IPS DF 6.9 (cell line): ENCODE measurements at regions not wholly inside any gene's neighbourhood (a gene's known extent, or its start where the extent isn't known, plus 50 kb on each side); places are given as distances from the start of the nearest gene placed in this dataset.

Experiments used
- DNase-seq: peaks from one replicate; pipeline ENCODE4 v3.0.0-alpha.2; 2013; ENCODE audit warnings: low read depth, low spot score
- H3K27ac ChIP-seq: one replicate; pipeline ENCODE4 v1.5.1; 2013; ENCODE audit warnings: low read length, control low read depth
- H3K27me3 ChIP-seq: 2 replicates; pipeline ENCODE4 v1.6.1; 2013; ENCODE audit warnings: mild to moderate bottlenecking, low read length; ENCODE audit not compliant: control insufficient read depth, insufficient read depth
- H3K36me3 ChIP-seq: 2 replicates; pipeline ENCODE4 v1.6.1; 2013; ENCODE audit warnings: low read length; ENCODE audit not compliant: control insufficient read depth, insufficient read depth
- H3K4me1 ChIP-seq: 2 replicates; pipeline ENCODE4 v1.6.1; 2013; ENCODE audit warnings: low read length; ENCODE audit not compliant: control insufficient read depth, insufficient read depth
- H3K4me3 ChIP-seq: 2 replicates; pipeline ENCODE4 v1.5.1; 2013; ENCODE audit warnings: mild to moderate bottlenecking, low read length
- H3K9me3 ChIP-seq: 2 replicates; pipeline ENCODE4 v1.6.1; 2013; ENCODE audit warnings: low read length, inconsistent platforms; ENCODE audit not compliant: control insufficient read depth, insufficient read depth
- WGBS: extraction: QIAGEN DNeasy Blood & Tissue Kit; methylation state at CpG from one replicate; pipeline ENCODE4 v1.1.7; 2013; ENCODE audit warnings: mixed read lengths, missing lambda C conversion rate; ENCODE audit not compliant: insufficient read length, insufficient coverage; 5-methylcytosine and 5-hydroxymethylcytosine counted together

- no CpG with 5 or more reads among the region's 2 CpGs for WGBS
- Histone ChIP-seq H3K4me1 (no peaks in the 10 kb centered on the region), H3K4me3 (no peak overlapping the region)
Observed at GRCh38 chr10:65306201-65306600, 1619.6 kb upstream of the LRRTM3 start.

GRCh38 chr10:65312876-65313275 lies 1613.0 kb upstream of the LRRTM3 start:
- Histone ChIP-seq H3K4me1 (no peaks in the 10 kb centered on the region), H3K27ac (no peak overlapping the region), H3K36me3 (no peaks in the 10 kb centered on the region), H3K4me3 (no peak overlapping the region), H3K27me3 (no peaks in the 10 kb centered on the region), H3K9me3 (no peaks in the 10 kb centered on the region)
- DNase-seq, result no peak

More at GRCh38 chr10:65306201-65306600, 1619.6 kb upstream of the LRRTM3 start:
- H3K27me3 ChIP-seq, result no peaks in the 10 kb centered on the region
- DNase-seq, result no peak
- H3K27ac ChIP-seq, result no peak overlapping the region
- no peaks in the 10 kb centered on the region for H3K9me3 ChIP-seq
- H3K36me3 ChIP-seq, result no peaks in the 10 kb centered on the region

- WGBS, result no CpG with 5 or more reads among the region's 2 CpGs
- H3K36me3 ChIP-seq, result no peaks in the 10 kb centered on the region
- H3K9me3 ChIP-seq, result no peaks in the 10 kb centered on the region
- no peaks in the 10 kb centered on the region for H3K4me1 ChIP-seq
- no peak overlapping the region for H3K4me3 ChIP-seq
- no peaks in the 10 kb centered on the region for H3K27me3 ChIP-seq
- no peak overlapping the region for H3K27ac ChIP-seq
- no peak for DNase-seq
Observed at GRCh38 chr10:65313406-65313805, 1612.4 kb upstream of the LRRTM3 start.

- Histone ChIP-seq H3K27me3 (no peaks in the 10 kb centered on the region), H3K4me3 (no peak overlapping the region), H3K36me3 (no peaks in the 10 kb centered on the region), H3K4me1 (0 out of 2 replicates have a peak, but pooled peaks cover 1% of the 10 kb centered on the region), H3K27ac (no peak overlapping the region), H3K9me3 (no peaks in the 10 kb centered on the region)
- no CpG with 5 or more reads among the region's 3 CpGs for WGBS
- no peak for DNase-seq
Observed at GRCh38 chr10:65314253-65314652, 1611.6 kb upstream of the LRRTM3 start.

GRCh38 chr10:65319493-65319892 lies 1606.3 kb upstream of the LRRTM3 start:
- no peak overlapping the region for H3K27ac ChIP-seq
- no peaks in the 10 kb centered on the region for H3K9me3 ChIP-seq
- no peak overlapping the region for H3K4me3 ChIP-seq
- no CpG with 5 or more reads among the region's 5 CpGs for WGBS
- no peak for DNase-seq
- H3K4me1 ChIP-seq, result 0 out of 2 replicates have a peak, but pooled peaks cover 1% of the 10 kb centered on the region
- H3K36me3 ChIP-seq, result no peaks in the 10 kb centered on the region
- H3K27me3 ChIP-seq, result no peaks in the 10 kb centered on the region

GRCh38 chr10:65320236-65321026 lies 1605.4 kb upstream of the LRRTM3 start:
- no peak overlapping the region for H3K27ac ChIP-seq
- no peak overlapping the region for H3K4me3 ChIP-seq
- H3K27me3 ChIP-seq, result no peaks in the 10 kb centered on the region
- no peaks in the 10 kb centered on the region for H3K36me3 ChIP-seq
- H3K9me3 ChIP-seq, result no peaks in the 10 kb centered on the region
- DNase-seq, result no peak
- H3K4me1 ChIP-seq, result 0 out of 2 replicates have a peak, but pooled peaks cover 1% of the 10 kb centered on the region
- no CpG with 5 or more reads among the region's 3 CpGs for WGBS

GRCh38 chr10:65323802-65324201 lies 1602.0 kb upstream of the LRRTM3 start:
- no peaks in the 10 kb centered on the region for H3K27me3 ChIP-seq
- no peak for DNase-seq
- H3K36me3 ChIP-seq, result no peaks in the 10 kb centered on the region
- no peak overlapping the region for H3K4me3 ChIP-seq
- no peaks in the 10 kb centered on the region for H3K9me3 ChIP-seq
- H3K4me1 ChIP-seq, result peaks cover 1% of the 10 kb centered on the region; the same call in 1 of the 2 replicates
- no peak overlapping the region for H3K27ac ChIP-seq
- no CpG with 5 or more reads among the region's 6 CpGs for WGBS

- Histone ChIP-seq H3K27me3 (no peaks in the 10 kb centered on the region), H3K4me1 (no peaks in the 10 kb centered on the region; the same call in 1 of the 2 replicates), H3K36me3 (no peaks in the 10 kb centered on the region), H3K9me3 (no peaks in the 10 kb centered on the region), H3K4me3 (no peak overlapping the region), H3K27ac (no peak overlapping the region)
- DNase-seq, result peak; percentile 7
- no CpG with 5 or more reads among the region's 2 CpGs for WGBS
Observed at GRCh38 chr10:65325913-65326312, 1599.9 kb upstream of the LRRTM3 start.

GRCh38 chr10:65328486-65328885 lies 1597.3 kb upstream of the LRRTM3 start:
- Histone ChIP-seq H3K4me3 (no peak overlapping the region), H3K9me3 (no peaks in the 10 kb centered on the region), H3K4me1 (no peaks in the 10 kb centered on the region; the same call in 1 of the 2 replicates), H3K27ac (no peak overlapping the region), H3K27me3 (no peaks in the 10 kb centered on the region), H3K36me3 (no peaks in the 10 kb centered on the region)
- no peak for DNase-seq

- Histone ChIP-seq H3K27me3 (no peaks in the 10 kb centered on the region), H3K4me3 (no peak overlapping the region), H3K36me3 (no peaks in the 10 kb centered on the region), H3K9me3 (no peaks in the 10 kb centered on the region), H3K4me1 (no peaks in the 10 kb centered on the region), H3K27ac (no peak overlapping the region)
- WGBS, result no CpG with 5 or more reads among the region's 2 CpGs
- DNase-seq, result no peak
Observed at GRCh38 chr10:65335311-65335710, 1590.5 kb upstream of the LRRTM3 start.

GRCh38 chr10:65340340-65340739 lies 1585.5 kb upstream of the LRRTM3 start:
- Histone ChIP-seq H3K27me3 (no peaks in the 10 kb centered on the region), H3K36me3 (no peaks in the 10 kb centered on the region), H3K4me3 (no peak overlapping the region), H3K9me3 (no peaks in the 10 kb centered on the region), H3K4me1 (no peaks in the 10 kb centered on the region), H3K27ac (no peak overlapping the region)
- DNase-seq, result no peak
- WGBS, result no CpG with 5 or more reads among the region's 1 CpG
